ENCODE measurements at regions not wholly inside any gene's neighbourhood (a gene's known extent, or its start where the extent isn't known, plus 50 kb on each side); places are given as distances from the start of the nearest gene placed in this dataset.
A peak's percentile ranks its signal among the peaks of the same experiment; 100 is the strongest.
"Not testable (repeated sequence)": the region's sequence is repeated elsewhere in the genome, so short reads cannot be mapped to it uniquely, and the experiment has no call there.

DNA sequence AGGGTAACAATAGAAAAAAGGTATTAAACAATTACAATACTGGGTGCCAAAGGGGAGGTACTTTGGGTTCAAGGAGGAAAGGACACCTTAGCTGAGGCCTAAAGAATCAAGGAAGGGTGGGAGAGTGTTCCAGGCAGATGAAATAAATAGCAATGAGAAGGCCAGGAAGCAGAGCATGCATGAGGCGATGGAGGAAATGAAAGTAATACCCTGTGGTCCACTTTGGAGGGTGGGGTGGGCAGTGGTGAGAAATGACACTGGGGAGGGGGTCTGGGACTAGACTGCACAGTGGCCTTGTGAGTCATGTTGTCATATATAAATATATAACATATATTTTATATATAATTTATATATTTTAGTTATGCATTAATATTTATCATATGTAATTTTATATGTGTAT is 55.9 kb downstream of the BHLHE40 start:
- DNase-seq = no peak

GRCh38 chr3:5035692-5036391 is 56.6 kb downstream of the BHLHE40 start:
- DNase-seq = no peak

- no peak for DNase-seq
These were observed 57.1 kb downstream of the BHLHE40 start for GRCh38 chr3:5036392-5036766.

GRCh38 chr3:5036858-5037257 is 57.6 kb downstream of the BHLHE40 start:
- no peak for DNase-seq

- no peak for DNase-seq
These were observed 60.3 kb downstream of the BHLHE40 start for GRCh38 chr3:5039585-5039984.

DNA sequence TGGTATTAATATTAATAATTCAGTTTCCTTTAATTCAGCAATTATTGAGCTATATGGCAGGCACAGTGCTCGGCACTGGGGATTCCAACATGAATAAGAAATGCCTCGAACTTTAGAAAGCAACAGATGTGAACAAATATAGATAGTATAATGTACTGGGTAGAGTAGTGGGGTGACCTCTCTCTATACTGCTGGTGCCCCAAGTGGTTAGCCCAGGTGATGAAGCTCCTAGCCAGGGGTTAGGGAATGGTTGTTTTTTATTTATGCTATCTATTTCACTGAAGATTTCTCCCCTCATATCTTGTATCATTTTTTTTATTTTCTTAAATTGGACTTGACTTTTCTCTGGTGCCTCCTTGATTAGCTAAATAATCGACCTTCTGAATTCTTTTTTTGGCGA is 62.1 kb downstream of the BHLHE40 start:
- no peak for DNase-seq

GRCh38 chr3:5045961-5046360 is 66.7 kb downstream of the BHLHE40 start:
- DNase-seq = no peak

GRCh38 chr3:5047764-5048419 is 68.7 kb downstream of the BHLHE40 start:
- DNase-seq = no peak

DNA sequence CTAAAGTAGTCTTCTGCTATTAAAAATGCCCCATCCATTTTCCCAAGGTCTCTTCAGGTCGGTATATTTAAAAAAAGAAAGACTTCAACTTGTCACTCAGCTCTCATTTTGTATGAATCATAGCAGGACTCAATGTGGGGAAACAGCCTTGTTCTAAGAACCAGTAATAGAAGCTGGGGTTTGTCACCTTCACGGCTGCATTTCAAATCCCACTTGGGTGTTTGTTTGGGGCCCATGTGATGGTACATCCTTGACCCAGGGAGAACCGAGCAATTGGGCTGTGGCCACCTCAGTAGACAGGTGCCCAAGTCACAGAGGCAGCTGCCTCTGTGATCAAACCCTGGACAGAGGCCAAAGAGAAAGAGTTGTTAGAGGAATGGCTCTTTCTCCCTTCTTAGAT is 70.3 kb upstream of the ARL8B start:
- DNase-seq = no peak

DNA sequence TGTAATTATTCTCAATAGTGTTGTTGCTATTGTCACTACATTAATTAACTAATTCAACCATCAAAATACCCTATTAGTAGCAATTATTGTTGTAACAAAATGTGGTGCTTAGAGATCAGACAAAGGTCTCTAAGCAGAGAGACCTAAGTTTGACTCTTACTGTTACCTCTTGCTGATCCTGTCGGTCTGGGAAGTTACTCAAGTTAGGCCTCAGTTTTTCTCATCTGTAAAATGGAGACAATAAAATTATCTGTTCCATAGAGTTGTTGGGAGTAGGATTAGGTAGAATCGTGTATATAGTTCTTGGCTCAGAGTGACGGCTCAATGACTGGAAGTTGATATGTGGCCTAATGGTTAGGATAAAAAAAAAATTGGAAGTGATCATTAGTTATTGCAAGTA is 69.8 kb upstream of the ARL8B start:
- no peak for DNase-seq

DNA sequence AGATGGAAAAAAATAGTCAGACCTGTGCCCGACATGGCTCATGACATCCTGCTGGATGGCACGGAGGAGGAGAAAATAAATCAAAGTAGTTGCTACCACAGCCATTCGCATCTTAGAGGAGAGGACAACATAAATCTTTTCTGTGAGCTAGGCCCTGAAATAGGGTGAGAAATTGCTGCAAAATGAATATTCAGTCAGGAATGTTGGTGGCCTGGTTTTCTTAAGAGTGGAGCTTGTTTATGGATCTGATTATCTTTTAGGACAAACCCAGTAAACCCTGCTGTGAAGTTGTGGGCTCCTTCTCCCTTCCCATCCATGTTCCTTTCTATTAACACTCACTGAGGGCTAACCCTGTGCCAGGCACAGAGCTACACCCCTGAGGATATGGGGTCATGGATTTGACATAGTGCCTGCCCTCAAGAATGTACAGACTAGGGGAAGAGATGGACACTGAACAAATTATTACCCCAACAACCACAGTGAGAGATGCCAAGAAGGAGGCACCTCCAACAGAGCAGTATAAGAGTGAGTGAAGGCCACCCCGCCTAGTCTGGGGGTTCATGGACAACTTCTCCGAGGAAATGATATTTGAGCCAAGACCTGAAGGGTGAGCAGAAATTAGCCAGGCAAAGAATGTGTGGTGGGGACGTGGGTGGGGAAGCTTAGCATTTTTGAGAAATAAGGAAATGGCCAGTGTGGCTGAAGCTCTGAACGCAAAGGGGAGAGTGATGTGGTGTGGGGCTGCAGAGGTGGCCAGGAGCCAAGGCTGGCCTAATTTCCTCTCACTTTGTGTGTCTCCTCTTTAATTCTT is 68.9 kb upstream of the ARL8B start:
- DNase-seq = peak; percentile 28

DNA sequence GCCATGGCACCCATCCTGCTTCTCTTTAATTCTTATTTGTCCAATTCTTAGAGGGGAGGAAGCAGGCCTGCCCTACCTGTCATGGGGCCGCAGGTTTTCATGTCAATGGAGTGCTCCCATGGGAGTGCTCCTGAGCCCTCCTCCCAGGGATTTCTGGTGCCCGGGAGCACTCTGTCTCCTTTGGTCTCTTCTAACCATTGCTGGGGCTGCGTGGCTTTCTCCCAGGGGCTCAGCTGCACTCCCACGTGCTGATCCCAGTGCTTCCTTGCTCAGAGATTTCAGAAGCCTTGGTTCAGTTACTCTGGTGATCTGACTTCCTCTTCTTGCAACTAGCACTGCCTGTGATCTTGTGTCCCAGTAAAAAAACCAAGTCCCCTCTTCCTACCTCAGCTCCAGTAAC is 68.0 kb upstream of the ARL8B start:
- no peak for DNase-seq

- not testable (repeated sequence) for DNase-seq
These were observed 67.5 kb upstream of the ARL8B start for GRCh38 chr3:5054579-5054978.

DNA sequence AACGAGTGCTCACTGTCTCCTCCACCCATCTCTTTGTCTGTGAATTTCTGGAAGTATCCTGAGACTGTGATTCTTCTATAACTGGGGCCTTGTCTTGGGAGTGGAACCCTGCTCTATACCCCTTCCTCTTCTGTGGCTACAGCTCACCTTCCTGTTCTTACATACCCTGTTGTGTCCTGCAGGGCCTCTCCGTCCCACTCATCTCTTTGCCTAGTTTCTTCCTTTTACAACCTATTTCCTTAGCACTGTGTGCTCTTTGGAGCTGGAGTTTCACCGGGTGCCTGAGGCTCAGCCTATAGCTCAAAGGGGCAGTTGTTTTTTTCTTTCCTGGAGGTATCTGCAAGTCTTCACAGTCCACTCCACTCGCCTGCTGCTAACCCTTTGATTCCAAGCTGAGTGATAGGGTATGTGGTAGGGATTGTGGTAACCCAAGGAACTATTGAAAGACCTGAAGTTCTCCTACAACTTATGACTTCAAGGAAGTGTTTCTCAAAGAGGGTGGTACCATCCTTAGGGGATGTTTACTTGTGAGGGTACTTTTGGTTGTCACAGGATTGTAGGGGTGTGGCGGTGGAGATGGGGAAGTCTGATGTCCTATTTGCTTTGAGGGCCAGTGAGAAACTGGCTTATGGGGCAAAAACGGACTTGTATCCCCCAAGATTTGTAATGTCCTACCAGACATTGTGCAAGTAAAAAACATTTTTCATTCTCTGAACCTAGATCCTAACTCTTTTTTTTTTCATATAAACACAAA is 66.6 kb upstream of the ARL8B start:
- DNase-seq = no peak

DNA sequence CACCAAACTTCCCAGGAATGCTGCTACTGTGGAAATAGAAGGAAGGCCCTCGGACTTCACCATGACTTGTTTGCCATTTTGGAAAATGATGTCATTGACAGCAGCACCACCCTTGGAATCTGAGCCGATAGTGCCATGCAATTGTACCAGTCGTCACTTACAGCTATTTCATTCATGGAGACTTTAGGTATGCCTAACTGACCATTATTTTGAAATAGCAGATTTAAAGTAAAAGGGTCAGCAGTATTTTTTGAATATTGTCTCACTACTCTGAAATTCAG is 66.0 kb upstream of the ARL8B start:
- no peak for DNase-seq

DNA sequence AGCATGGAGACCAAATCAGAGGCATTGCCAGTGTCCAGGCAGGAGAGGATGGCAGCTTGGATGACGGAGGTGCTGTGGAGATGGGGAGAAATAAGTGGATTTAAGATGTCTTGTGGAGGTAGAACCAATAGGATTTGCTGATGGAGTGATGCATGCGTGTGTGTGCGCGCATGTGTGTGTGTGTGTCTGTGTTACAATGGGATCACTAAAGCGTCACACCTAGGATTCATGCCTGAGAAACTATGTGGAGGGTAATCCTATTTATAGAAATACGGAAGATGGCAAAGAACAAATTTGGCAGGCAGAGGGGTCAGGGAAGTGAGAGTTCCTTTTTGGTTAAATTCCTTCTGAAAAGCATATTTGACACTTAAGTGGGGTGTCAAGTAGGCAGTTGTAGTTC is 64.8 kb upstream of the ARL8B start:
- DNase-seq = no peak

GRCh38 chr3:5057857-5058324 is 64.2 kb upstream of the ARL8B start:
- DNase-seq = peak; percentile 79

- DNase-seq = no peak
These were observed 63.6 kb upstream of the ARL8B start for GRCh38 chr3:5058471-5058951.

- no peak for DNase-seq
These were observed 62.3 kb upstream of the ARL8B start for GRCh38 chr3:5059782-5060181.

- DNase-seq = no peak
These were observed 60.9 kb upstream of the ARL8B start for GRCh38 chr3:5061218-5061569.

- DNase-seq = no peak
These were observed 58.4 kb upstream of the ARL8B start for GRCh38 chr3:5063724-5064123.

DNA sequence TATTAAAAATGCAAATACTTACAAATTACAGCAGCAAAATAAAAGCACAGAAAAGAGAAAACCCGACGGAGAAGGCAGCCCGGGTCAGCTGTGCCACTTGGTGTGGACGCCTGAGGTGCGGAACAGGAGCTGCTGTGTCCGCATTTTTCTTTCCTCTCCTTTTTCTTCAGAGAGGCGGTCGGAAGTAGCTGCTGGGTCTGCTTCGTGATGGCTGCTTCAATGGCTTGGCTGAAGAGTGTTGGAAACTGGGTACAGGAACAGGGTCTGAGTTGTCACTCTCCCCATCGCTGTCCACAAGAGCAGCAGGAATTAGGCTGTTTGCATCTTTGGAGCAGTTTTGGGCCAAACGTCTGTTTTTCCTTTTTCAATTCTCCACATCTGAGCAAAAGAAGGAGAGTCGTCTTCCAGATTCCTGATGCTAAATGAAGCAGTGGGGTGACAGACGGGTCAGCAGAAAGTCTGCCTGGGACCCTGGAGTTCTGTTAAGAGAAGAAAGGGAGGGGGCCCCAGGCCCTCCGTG is 53.5 kb upstream of the ARL8B start:
- DNase-seq = no peak

- no peak for DNase-seq
These were observed 52.5 kb upstream of the ARL8B start for GRCh38 chr3:5069627-5070026.

Measured in NCI-H226 (cell line).